WTC11 (cell line): ENCODE measurements at regions not wholly inside any gene's neighbourhood (a gene's known extent, or its start where the extent isn't known, plus 50 kb on each side); places are given as distances from the start of the nearest gene placed in this dataset.

Source experiments
- ATAC-seq: fragments of 200-7000 bp; cut with Tn5 transposase; 2 replicates; pipeline ENCODE4 v1.10.0; 2021; ENCODE audit warnings: mild to moderate bottlenecking, moderate library complexity
- CTCF ChIA-PET: fragments of 300-600 bp; sonication (Branson Sonifier 250); formaldehyde crosslinking; loops from one replicate; lab custom pipeline; 2021; ENCODE audit warnings: antibody characterized with exemption; lab: Charles Lee
- POLR2A ChIA-PET: fragments of 350-600 bp; sonication (Branson Sonifier 250); formaldehyde crosslinking; loops from one replicate; lab custom pipeline; 2021; ENCODE audit warnings: antibody characterized with exemption; lab: Charles Lee
- DNase-seq: peaks from one replicate; pipeline ENCODE4 v3.0.0; 2021; ENCODE audit warnings: low spot score
- H3K27ac Mint-ChIP-seq: 2 replicates; pipeline ENCODE4 v1.8.0; 2021; ENCODE audit warnings: mixed read lengths
- H3K27me3 Mint-ChIP-seq: 2 replicates; pipeline ENCODE4 v1.8.0; 2021; ENCODE audit warnings: low read depth, mild to moderate bottlenecking, moderate library complexity, mixed read lengths
- H3K36me3 Mint-ChIP-seq: 2 replicates; pipeline ENCODE4 v1.8.0; 2021; ENCODE audit warnings: mixed read lengths
- H3K4me1 Mint-ChIP-seq: 2 replicates; pipeline ENCODE4 v1.8.0; 2022; ENCODE audit warnings: mixed read lengths
- H3K4me3 Mint-ChIP-seq: 2 replicates; pipeline ENCODE4 v1.8.0; 2021; ENCODE audit warnings: mild to moderate bottlenecking, moderate library complexity, mixed read lengths
- H3K9me3 Mint-ChIP-seq: 2 replicates; pipeline ENCODE4 v1.8.0; 2021; ENCODE audit warnings: mixed read lengths
- ATF6 ChIP-seq: sonication (generic); formaldehyde crosslinking; IDR thresholded peaks from 2 replicates; pipeline ENCODE4 v1.8.1; 2023; ENCODE audit warnings: mild to moderate bottlenecking, missing genetic modification reagents
- EMX1 ChIP-seq: fragments of 250-450 bp; sonication (Bioruptor Pico); IDR thresholded peaks from 2 replicates; pipeline ENCODE4 v1.8.0; 2021; ENCODE audit warnings: mild to moderate bottlenecking
- FOXJ3 ChIP-seq: sonication (generic); formaldehyde crosslinking; IDR thresholded peaks from 2 replicates; pipeline ENCODE4 v1.9.0; 2021; ENCODE audit warnings: missing genetic modification reagents, mild to moderate bottlenecking, borderline replicate concordance
- GRHL2 ChIP-seq: fragments of 250-450 bp; sonication (Bioruptor Pico); IDR thresholded peaks from 2 replicates; pipeline ENCODE4 v1.8.0; 2022; ENCODE audit warnings: mild to moderate bottlenecking, moderate library complexity; ENCODE audit not compliant: insufficient replicate concordance, severe bottlenecking
- GTF2I ChIP-seq: fragments of 250-450 bp; sonication (Bioruptor Pico); conservative IDR thresholded peaks from 2 replicates; pipeline ENCODE4 v1.4.0; 2021; ENCODE audit warnings: mild to moderate bottlenecking
- HMGA2 ChIP-seq: fragments of 250-450 bp; sonication (Bioruptor Pico); IDR thresholded peaks from 2 replicates; pipeline ENCODE4 v1.4.0; 2021; ENCODE audit warnings: mild to moderate bottlenecking, moderate library complexity
- IRF1 ChIP-seq: sonication (generic); formaldehyde crosslinking; IDR thresholded peaks from 2 replicates; pipeline ENCODE4 v1.8.0; 2023; ENCODE audit warnings: missing genetic modification reagents
- IRF2 ChIP-seq: sonication (generic); formaldehyde crosslinking; IDR thresholded peaks from 2 replicates; pipeline ENCODE4 v1.8.0; 2022; ENCODE audit warnings: low read depth, missing genetic modification reagents, borderline replicate concordance
- JUN ChIP-seq: sonication (generic); formaldehyde crosslinking; IDR thresholded peaks from 2 replicates; pipeline ENCODE4 v1.8.0; 2023; ENCODE audit warnings: mild to moderate bottlenecking, missing genetic modification reagents
- MAX ChIP-seq: sonication (generic); formaldehyde crosslinking; IDR thresholded peaks from 2 replicates; pipeline ENCODE4 v1.8.0; 2022; ENCODE audit warnings: mild to moderate bottlenecking, missing genetic modification reagents
- MXD4 ChIP-seq: fragments of 250-450 bp; sonication (Bioruptor Pico); IDR thresholded peaks from 2 replicates; pipeline ENCODE4 v1.8.0; 2021; ENCODE audit warnings: mild to moderate bottlenecking, moderate library complexity, borderline replicate concordance
- NFYB ChIP-seq: sonication (generic); formaldehyde crosslinking; conservative IDR thresholded peaks from 2 replicates; pipeline ENCODE4 v1.8.0; 2022; ENCODE audit warnings: low read depth, missing genetic modification reagents
- NR2C2 ChIP-seq: sonication (generic); formaldehyde crosslinking; IDR thresholded peaks from 2 replicates; pipeline ENCODE4 v1.8.0; 2022; ENCODE audit warnings: mild to moderate bottlenecking, missing genetic modification reagents
- NR3C1 ChIP-seq: sonication (generic); formaldehyde crosslinking; conservative IDR thresholded peaks from 2 replicates; pipeline ENCODE4 v1.8.1; 2023; ENCODE audit warnings: low read depth, mild to moderate bottlenecking, missing genetic modification reagents
- SMAD3 ChIP-seq: sonication (generic); formaldehyde crosslinking; IDR thresholded peaks from 2 replicates; pipeline ENCODE4 v1.8.0; 2022; ENCODE audit warnings: missing genetic modification reagents, mild to moderate bottlenecking, borderline replicate concordance
- SOX15 ChIP-seq: fragments of 250-450 bp; sonication (Bioruptor Pico); IDR thresholded peaks from 2 replicates; pipeline ENCODE4 v1.9.0; 2021; ENCODE audit warnings: mild to moderate bottlenecking
- SP1 ChIP-seq: sonication (generic); formaldehyde crosslinking; conservative IDR thresholded peaks from 2 replicates; pipeline ENCODE4 v1.8.1; 2022; ENCODE audit warnings: missing genetic modification reagents
- ZBTB21 ChIP-seq: sonication (generic); formaldehyde crosslinking; IDR thresholded peaks from 2 replicates; pipeline ENCODE4 v1.8.1; 2023; ENCODE audit warnings: mild to moderate bottlenecking, missing genetic modification reagents, borderline replicate concordance
- ZNF281 ChIP-seq: sonication (generic); formaldehyde crosslinking; IDR thresholded peaks from 2 replicates; pipeline ENCODE4 v1.8.0; 2023; ENCODE audit warnings: mild to moderate bottlenecking, missing genetic modification reagents
- ZNF416 ChIP-seq: fragments of 250-450 bp; sonication (Bioruptor Pico); IDR thresholded peaks from 2 replicates; pipeline ENCODE4 v1.9.0; 2021; ENCODE audit warnings: mild to moderate bottlenecking, inconsistent platforms
- ZNF423 ChIP-seq: fragments of 250-450 bp; sonication (Bioruptor Pico); IDR thresholded peaks from 2 replicates; pipeline ENCODE4 v2.1.2; 2022; ENCODE audit warnings: mild to moderate bottlenecking, moderate library complexity

- TF ChIP-seq MAX = peak; percentile 74; the same call in 1 of the 2 replicates
- TF ChIP-seq IRF1 = no peak
- TF ChIP-seq FOXJ3 (CRISPR knock-in tag) = no peak
- no peak for TF ChIP-seq SOX15 (CRISPR knock-in tag)
- TF ChIP-seq NFYB (CRISPR knock-in tag) = no peak
Measured at GRCh38 chr10:52864201-52865106, 91.9 kb upstream of the MBL2 start (continued).

- Mint-ChIP-seq H3K9me3 (peaks cover 12% of the 10 kb centered on the region), H3K4me3 (no peak overlapping the region), H3K4me1 (peaks cover 6% of the 10 kb centered on the region; the same call in 1 of the 2 replicates)
- POLR2A ChIA-PET = no interaction called here
- DNase-seq = no peak
- TF ChIP-seq GRHL2 (CRISPR knock-in tag) = no peak
- no peak for TF ChIP-seq EMX1
- no peak for TF ChIP-seq SP1 (CRISPR knock-in tag)
- TF ChIP-seq MXD4 (CRISPR knock-in tag) = no peak
- TF ChIP-seq MAX = no peak
- no peak for TF ChIP-seq NR2C2 (CRISPR knock-in tag)
- TF ChIP-seq, all 79 proteins: peak for 0
- no peak for ATAC-seq
- CTCF ChIA-PET = interaction anchor here (0.6 kb wide), 1 partner anchor 48 kb away, joined by 4 read pairs; no protein-coding TSS in a partner anchor
- peaks cover 3% of the 10 kb centered on the region; the same call in 1 of the 2 replicates for H3K36me3 Mint-ChIP-seq
- no peaks in the 10 kb centered on the region for H3K27me3 Mint-ChIP-seq
- no peak overlapping the region for H3K27ac Mint-ChIP-seq
Measured at GRCh38 chr10:52858722-52859121, 86.1 kb upstream of the MBL2 start.

- Mint-ChIP-seq H3K9me3 (peaks cover 2% of the 10 kb centered on the region), H3K27ac (no peak overlapping the region), H3K4me1 (peaks cover 17% of the 10 kb centered on the region)
- ChIA-PET CTCF (no interaction called here), POLR2A (no interaction called here)
- DNase-seq = no peak
- no peak for TF ChIP-seq IRF2 (CRISPR knock-in tag)
- TF ChIP-seq, all 79 proteins: peak for 0
- no peak overlapping the region for H3K4me3 Mint-ChIP-seq
- ATAC-seq = no peak
- 0 out of 2 replicates have a peak, but pooled peaks cover under 1% of the 10 kb centered on the region for H3K36me3 Mint-ChIP-seq
- no peaks in the 10 kb centered on the region for H3K27me3 Mint-ChIP-seq
Measured at GRCh38 chr10:52855546-52856325, 83.2 kb upstream of the MBL2 start.

- Mint-ChIP-seq H3K36me3 (peaks cover 12% of the 10 kb centered on the region), H3K4me3 (no peak overlapping the region), H3K27ac (no peak overlapping the region), H3K4me1 (peaks cover 17% of the 10 kb centered on the region), H3K27me3 (no peaks in the 10 kb centered on the region), H3K9me3 (peaks cover 14% of the 10 kb centered on the region)
- ATAC-seq (no peak), DNase-seq (no peak)
- POLR2A ChIA-PET = no interaction called here
- CTCF ChIA-PET = no interaction called here
- no peak for TF ChIP-seq SMAD3 (CRISPR knock-in tag)
- TF ChIP-seq GTF2I = no peak
- no peak for TF ChIP-seq ZNF416 (CRISPR knock-in tag)
- TF ChIP-seq NR3C1 (CRISPR knock-in tag) = no peak
- no peak for TF ChIP-seq HMGA2
- TF ChIP-seq JUN (CRISPR knock-in tag) = no peak
- no peak for TF ChIP-seq ZNF281
- TF ChIP-seq ZNF423 (CRISPR knock-in tag) = no peak
- no peak for TF ChIP-seq ATF6
- TF ChIP-seq ZBTB21 (CRISPR knock-in tag) = no peak
Measured at GRCh38 chr10:52853704-52854103, 81.1 kb upstream of the MBL2 start.
